ENCODE measurements at regions not wholly inside any gene's neighbourhood (a gene's known extent, or its start where the extent isn't known, plus 50 kb on each side); places are given as distances from the start of the nearest gene placed in this dataset.
"Not testable (repeated sequence)": the region's sequence is repeated elsewhere in the genome, so short reads cannot be mapped to it uniquely, and the experiment has no call there.

GRCh38 chr5:155686131-155686530, 640.8 kb upstream of the SGCD start:
- no peak for DNase-seq (ENCODE audit: low read depth)
- TF ChIP-seq, protein P1, sequence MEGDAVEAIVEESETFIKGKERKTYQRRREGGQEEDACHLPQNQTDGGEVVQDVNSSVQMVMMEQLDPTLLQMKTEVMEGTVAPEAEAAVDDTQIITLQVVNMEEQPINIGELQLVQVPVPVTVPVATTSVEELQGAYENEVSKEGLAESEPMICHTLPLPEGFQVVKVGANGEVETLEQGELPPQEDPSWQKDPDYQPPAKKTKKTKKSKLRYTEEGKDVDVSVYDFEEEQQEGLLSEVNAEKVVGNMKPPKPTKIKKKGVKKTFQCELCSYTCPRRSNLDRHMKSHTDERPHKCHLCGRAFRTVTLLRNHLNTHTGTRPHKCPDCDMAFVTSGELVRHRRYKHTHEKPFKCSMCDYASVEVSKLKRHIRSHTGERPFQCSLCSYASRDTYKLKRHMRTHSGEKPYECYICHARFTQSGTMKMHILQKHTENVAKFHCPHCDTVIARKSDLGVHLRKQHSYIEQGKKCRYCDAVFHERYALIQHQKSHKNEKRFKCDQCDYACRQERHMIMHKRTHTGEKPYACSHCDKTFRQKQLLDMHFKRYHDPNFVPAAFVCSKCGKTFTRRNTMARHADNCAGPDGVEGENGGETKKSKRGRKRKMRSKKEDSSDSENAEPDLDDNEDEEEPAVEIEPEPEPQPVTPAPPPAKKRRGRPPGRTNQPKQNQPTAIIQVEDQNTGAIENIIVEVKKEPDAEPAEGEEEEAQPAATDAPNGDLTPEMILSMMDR (IDR thresholded peaks at IDR 0.05; ENCODE audit: insufficient read depth, low read depth, low read length, missing control alignments): no peak
- no peak overlapping the region for H3K4me3 ChIP-seq (ENCODE audit: low read length)

DNA sequence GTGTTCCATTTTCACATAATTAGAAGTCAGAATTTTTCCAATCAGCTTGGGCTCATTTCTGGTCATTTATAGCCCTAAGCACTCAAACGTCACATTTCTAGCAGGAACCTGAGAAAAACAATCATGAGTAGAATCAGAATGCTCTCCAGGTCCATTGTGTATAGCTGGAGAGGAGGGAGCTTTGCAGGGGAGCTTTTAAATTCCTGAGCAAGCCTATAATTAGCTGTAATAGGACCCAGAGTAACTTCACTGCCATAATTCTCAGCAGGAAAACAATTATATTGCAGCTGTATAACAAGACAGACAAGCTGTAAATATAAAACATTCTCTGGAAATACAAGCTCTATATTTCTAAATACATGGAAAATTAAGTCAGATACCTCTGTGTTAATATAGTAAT, 637.6 kb upstream of the SGCD start:
- no peak for DNase-seq (ENCODE audit: low read depth)
- H3K4me3 ChIP-seq (ENCODE audit: low read length): no peak overlapping the region
- TF ChIP-seq, protein P1 (IDR thresholded peaks at IDR 0.05; ENCODE audit: insufficient read depth, low read depth, low read length, missing control alignments): no peak

DNA sequence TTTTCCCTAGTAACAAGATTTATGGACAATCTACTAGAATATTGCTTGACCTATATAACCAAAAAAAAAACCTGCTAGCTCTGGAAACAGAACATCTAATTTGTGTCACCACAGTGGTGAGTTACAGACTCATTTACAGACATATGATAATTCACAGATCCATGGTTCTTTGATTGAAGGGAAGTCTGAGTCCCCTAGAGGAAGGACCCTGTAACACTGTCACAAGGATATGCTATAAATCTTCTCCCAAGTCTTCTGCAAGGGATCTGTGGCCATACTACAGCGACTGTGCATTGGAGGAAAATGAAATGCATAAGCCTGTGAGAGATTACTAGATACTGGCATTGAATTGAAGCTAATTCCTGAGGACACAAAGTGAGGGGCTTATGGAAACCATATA, 630.6 kb upstream of the SGCD start:
- TF ChIP-seq, protein P1 (IDR thresholded peaks at IDR 0.05; ENCODE audit: insufficient read depth, low read depth, low read length, missing control alignments): no peak
- DNase-seq (ENCODE audit: low read depth): no peak
- H3K4me3 ChIP-seq (ENCODE audit: low read length): no peak overlapping the region

DNA sequence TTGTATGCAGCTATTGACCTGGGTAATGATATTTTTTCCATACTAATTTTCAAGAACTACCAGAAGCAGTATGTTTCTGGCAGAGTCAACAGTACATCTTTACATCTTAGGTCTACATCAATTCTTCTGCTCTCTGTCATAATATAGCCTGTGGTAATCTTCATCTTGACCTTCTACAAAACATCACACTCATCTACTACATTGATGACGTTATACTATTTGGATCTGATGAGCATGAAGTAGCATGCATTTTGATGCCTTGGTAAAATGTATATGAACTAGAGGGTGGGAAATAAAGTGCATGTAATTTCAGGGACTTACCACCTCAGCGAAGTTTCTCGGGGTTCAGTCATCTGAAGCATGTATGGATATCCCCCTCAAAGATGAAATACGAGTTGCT, 629.7 kb upstream of the SGCD start:
- DNase-seq (ENCODE audit: low read depth): no peak
- H3K4me3 ChIP-seq (ENCODE audit: low read length): no peak overlapping the region
- TF ChIP-seq, protein P1 (IDR thresholded peaks at IDR 0.05; ENCODE audit: insufficient read depth, low read depth, low read length, missing control alignments): no peak

GRCh38 chr5:155699385-155699784, 627.6 kb upstream of the SGCD start:
- no peak overlapping the region for H3K4me3 ChIP-seq (ENCODE audit: low read length)
- peak; percentile 29 for DNase-seq (ENCODE audit: low read depth)
- TF ChIP-seq, protein P1 (IDR thresholded peaks at IDR 0.05; ENCODE audit: insufficient read depth, low read depth, low read length, missing control alignments): peak; percentile 24

DNA sequence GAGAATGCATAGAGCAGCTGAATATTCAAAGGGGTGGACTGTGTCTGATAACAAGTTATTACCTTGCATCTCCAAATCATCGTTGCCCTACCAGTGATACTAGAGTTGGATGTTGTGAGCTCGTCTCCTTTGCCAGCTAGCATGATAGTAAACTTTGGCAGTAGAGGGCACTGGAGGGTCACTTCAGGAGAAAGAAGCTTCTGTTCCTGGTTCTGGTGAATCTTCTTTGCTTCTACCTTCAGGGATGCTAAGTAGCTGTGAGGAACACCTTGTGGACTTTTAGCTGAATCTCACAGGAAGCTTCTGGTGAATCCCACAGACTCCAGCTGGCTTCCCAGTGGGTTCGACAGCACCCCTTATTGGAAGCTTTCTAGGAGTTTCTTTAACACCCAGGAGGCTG, 626.6 kb upstream of the SGCD start:
- peak; percentile 15 for DNase-seq (ENCODE audit: low read depth)
- TF ChIP-seq, protein P1 (IDR thresholded peaks at IDR 0.05; ENCODE audit: insufficient read depth, low read depth, low read length, missing control alignments): no peak
- H3K4me3 ChIP-seq (ENCODE audit: low read length): no peak overlapping the region

DNA sequence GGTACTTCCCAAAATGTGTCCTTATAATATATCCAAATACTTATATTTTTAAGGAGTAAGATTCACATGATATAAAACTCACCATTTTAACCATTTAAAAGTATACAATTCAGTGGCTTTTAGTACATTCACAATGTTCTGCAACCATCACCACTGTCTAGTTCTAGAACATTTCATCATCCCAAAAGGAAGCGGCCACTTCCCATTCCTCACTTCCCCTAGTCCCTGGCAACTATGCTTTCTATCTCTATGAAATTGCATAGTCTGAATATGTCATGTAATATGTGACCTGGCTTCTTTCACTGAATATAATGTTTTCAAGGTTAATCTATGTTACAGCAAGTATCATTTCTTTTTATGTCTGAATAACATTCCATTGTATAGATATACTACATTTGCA, 615.1 kb upstream of the SGCD start:
- H3K4me3 ChIP-seq (ENCODE audit: low read length): no peak overlapping the region
- TF ChIP-seq, protein P1 (IDR thresholded peaks at IDR 0.05; ENCODE audit: insufficient read depth, low read depth, low read length, missing control alignments): no peak
- no peak for DNase-seq (ENCODE audit: low read depth)

GRCh38 chr5:155714435-155714834, 612.5 kb upstream of the SGCD start:
- not testable (repeated sequence) for DNase-seq (ENCODE audit: low read depth)

More at GRCh38 chr5:155714435-155714834, 612.5 kb upstream of the SGCD start:
- H3K4me3 ChIP-seq (ENCODE audit: low read length): not testable (repeated sequence)
